ENCODE measurements at regions not wholly inside any gene's neighbourhood (a gene's known extent, or its start where the extent isn't known, plus 50 kb on each side); places are given as distances from the start of the nearest gene placed in this dataset.

GRCh38 chr6:9614778-9615177 is 800.1 kb downstream of the TFAP2A start:
- Histone ChIP-seq H3K4me1 (ENCODE audit: insufficient read depth, poor library complexity, severe bottlenecking) (no peaks in the 10 kb centered on the region), H3K27me3 (ENCODE audit: insufficient read depth, poor library complexity, severe bottlenecking) (no peaks in the 10 kb centered on the region), H3K9me3 (ENCODE audit: severe bottlenecking) (no peaks in the 10 kb centered on the region), H3K4me3 (ENCODE audit: severe bottlenecking) (no peak overlapping the region), H3K27ac (ENCODE audit: poor library complexity, severe bottlenecking) (no peak overlapping the region), H3K36me3 (ENCODE audit: low read depth) (no peaks in the 10 kb centered on the region)
- DNase-seq (ENCODE audit: low spot score): no peak
- no peak for TF ChIP-seq CTCF (IDR thresholded peaks at IDR 0.05; ENCODE audit: poor library complexity, severe bottlenecking)
- ATAC-seq (ENCODE audit: low read depth): no peak

GRCh38 chr6:9612489-9612888 is 802.4 kb downstream of the TFAP2A start:
- DNase-seq (ENCODE audit: low spot score) (no peak), ATAC-seq (ENCODE audit: low read depth) (no peak)
- Histone ChIP-seq H3K27me3 (ENCODE audit: insufficient read depth, poor library complexity, severe bottlenecking) (no peaks in the 10 kb centered on the region), H3K4me3 (ENCODE audit: severe bottlenecking) (no peak overlapping the region), H3K27ac (ENCODE audit: poor library complexity, severe bottlenecking) (no peak overlapping the region), H3K9me3 (ENCODE audit: severe bottlenecking) (no peaks in the 10 kb centered on the region), H3K4me1 (ENCODE audit: insufficient read depth, poor library complexity, severe bottlenecking) (no peaks in the 10 kb centered on the region), H3K36me3 (ENCODE audit: low read depth) (no peaks in the 10 kb centered on the region)
- TF ChIP-seq CTCF (IDR thresholded peaks at IDR 0.05; ENCODE audit: poor library complexity, severe bottlenecking): no peak

- ATAC-seq (ENCODE audit: low read depth) (no peak), DNase-seq (ENCODE audit: low spot score) (no peak)
Measured at GRCh38 chr6:9610620-9611415, 804.1 kb downstream of the TFAP2A start.

GRCh38 chr6:9606435-9607134 is 808.3 kb downstream of the TFAP2A start:
- no peak for TF ChIP-seq CTCF (IDR thresholded peaks at IDR 0.05; ENCODE audit: poor library complexity, severe bottlenecking)
- H3K9me3 ChIP-seq (ENCODE audit: severe bottlenecking): no peaks in the 10 kb centered on the region
- DNase-seq (ENCODE audit: low spot score) (no peak), ATAC-seq (ENCODE audit: low read depth) (no peak)
- no peak overlapping the region for H3K27ac ChIP-seq (ENCODE audit: poor library complexity, severe bottlenecking)
- no peaks in the 10 kb centered on the region for H3K36me3 ChIP-seq (ENCODE audit: low read depth)
- H3K4me3 ChIP-seq (ENCODE audit: severe bottlenecking): no peak overlapping the region
- no peaks in the 10 kb centered on the region for H3K4me1 ChIP-seq (ENCODE audit: insufficient read depth, poor library complexity, severe bottlenecking)
- H3K27me3 ChIP-seq (ENCODE audit: insufficient read depth, poor library complexity, severe bottlenecking): no peaks in the 10 kb centered on the region

More at GRCh38 chr6:9610620-9611415, 804.1 kb downstream of the TFAP2A start:
- no peak overlapping the region for H3K4me3 ChIP-seq (ENCODE audit: severe bottlenecking)
- no peaks in the 10 kb centered on the region for H3K36me3 ChIP-seq (ENCODE audit: low read depth)
- no peak for TF ChIP-seq CTCF (IDR thresholded peaks at IDR 0.05; ENCODE audit: poor library complexity, severe bottlenecking)
- no peak overlapping the region for H3K27ac ChIP-seq (ENCODE audit: poor library complexity, severe bottlenecking)
- no peaks in the 10 kb centered on the region for H3K4me1 ChIP-seq (ENCODE audit: insufficient read depth, poor library complexity, severe bottlenecking)
- H3K9me3 ChIP-seq (ENCODE audit: severe bottlenecking): no peaks in the 10 kb centered on the region
- H3K27me3 ChIP-seq (ENCODE audit: insufficient read depth, poor library complexity, severe bottlenecking): no peaks in the 10 kb centered on the region

GRCh38 chr6:9594746-9595145 is 820.1 kb downstream of the TFAP2A start:
- DNase-seq (ENCODE audit: low spot score) (no peak), ATAC-seq (ENCODE audit: low read depth) (no peak)
- H3K27me3 ChIP-seq (ENCODE audit: insufficient read depth, poor library complexity, severe bottlenecking): no peaks in the 10 kb centered on the region
- H3K4me1 ChIP-seq (ENCODE audit: insufficient read depth, poor library complexity, severe bottlenecking): no peaks in the 10 kb centered on the region
- H3K4me3 ChIP-seq (ENCODE audit: severe bottlenecking): no peak overlapping the region
- H3K27ac ChIP-seq (ENCODE audit: poor library complexity, severe bottlenecking): no peak overlapping the region
- no peaks in the 10 kb centered on the region for H3K9me3 ChIP-seq (ENCODE audit: severe bottlenecking)
- H3K36me3 ChIP-seq (ENCODE audit: low read depth): no peaks in the 10 kb centered on the region
- TF ChIP-seq CTCF (IDR thresholded peaks at IDR 0.05; ENCODE audit: poor library complexity, severe bottlenecking): no peak
